Liver (tissue), 8 donors: ENCODE measurements at regions not wholly inside any gene's neighbourhood (a gene's known extent, or its start where the extent isn't known, plus 50 kb on each side); places are given as distances from the start of the nearest gene placed in this dataset.

Experiments used
- DNase-seq: peaks from one replicate; pipeline ENCODE4 v3.0.0-alpha.2; 2017; ENCODE audit warnings: low spot score
- H3K27ac ChIP-seq, 2 donors: one replicate each; pipeline ENCODE4 v1.7.0; 2013; ENCODE audit warnings: inconsistent platforms in 2 of 2, low read length in 2 of 2, control low read depth in 1 of 2, low read depth in 1 of 2, mild to moderate bottlenecking in 1 of 2
- H3K27me3 ChIP-seq, 4 donors: one replicate each; pipeline versions ENCODE4 v1.6.1 to v1.7.0; 2013; ENCODE audit warnings: low read length in 3 of 4, inconsistent platforms in 1 of 4, mild to moderate bottlenecking in 1 of 4, moderate library complexity in 1 of 4; ENCODE audit not compliant: control insufficient read depth in 4 of 4, insufficient read depth in 4 of 4
- H3K36me3 ChIP-seq, 4 donors: one replicate each; pipeline versions ENCODE4 v1.6.1 to v1.7.0; 2013; ENCODE audit warnings: low read length in 3 of 4, mild to moderate bottlenecking in 3 of 4, low read depth in 1 of 4, moderate library complexity in 1 of 4; ENCODE audit not compliant: control insufficient read depth in 4 of 4, insufficient read depth in 3 of 4
- H3K4me1 ChIP-seq, 4 donors: one replicate each; pipeline versions ENCODE4 v1.6.1 to v1.7.0; 2013; ENCODE audit warnings: low read length in 3 of 4, mild to moderate bottlenecking in 3 of 4, moderate library complexity in 1 of 4; ENCODE audit not compliant: control insufficient read depth in 4 of 4, insufficient read depth in 4 of 4
- H3K4me3 ChIP-seq, 3 donors: one replicate each; pipeline versions ENCODE4 v1.6.1 to v1.7.0; 2013; ENCODE audit warnings: low read length in 3 of 3, control low read depth in 1 of 3, low read depth in 1 of 3, mild to moderate bottlenecking in 1 of 3
- H3K9ac ChIP-seq, 2 donors: one replicate each; pipeline ENCODE4 v1.7.0; 2013; ENCODE audit warnings: low read length in 2 of 2, mild to moderate bottlenecking in 2 of 2, moderate library complexity in 2 of 2, control low read depth in 1 of 2, low read depth in 1 of 2
- H3K9me3 ChIP-seq, 4 donors: one replicate each; pipeline versions ENCODE4 v1.6.1 to v1.7.0; 2013; ENCODE audit warnings: low read length in 3 of 4; ENCODE audit not compliant: control insufficient read depth in 4 of 4
- EGR1 ChIP-seq, 2 donors: IDR thresholded peaks; 2 replicates each; pipeline ENCODE4 v1.6.1; 2016 to 2018; ENCODE audit warnings: antibody characterized with exemption in 2 of 2, low read depth in 2 of 2
- FOXA1 ChIP-seq: IDR thresholded peaks from 2 replicates; pipeline ENCODE4 v1.6.1; 2016; ENCODE audit warnings: antibody characterized with exemption
- HNF4A ChIP-seq, 2 donors: conservative IDR thresholded peaks; 2 replicates each; pipeline ENCODE4 v1.6.1; 2016; ENCODE audit warnings: antibody characterized with exemption in 2 of 2, mild to moderate bottlenecking in 2 of 2
- JUND ChIP-seq, 2 donors: IDR thresholded peaks; 2 replicates each; pipeline ENCODE4 v1.6.1; 2016; ENCODE audit warnings: antibody characterized with exemption in 2 of 2
- NR2F2 ChIP-seq: IDR thresholded peaks from 2 replicates; pipeline ENCODE4 v1.6.1; 2016; ENCODE audit warnings: antibody characterized with exemption
- RAD21 ChIP-seq, 2 donors: IDR thresholded peaks; 2 replicates each; pipeline ENCODE4 v1.6.1; 2016; ENCODE audit warnings: antibody characterized with exemption in 2 of 2, mild to moderate bottlenecking in 2 of 2
- SP1 ChIP-seq: IDR thresholded peaks from 2 replicates; pipeline ENCODE4 v1.6.1; 2018; ENCODE audit warnings: antibody characterized with exemption, mild to moderate bottlenecking
- TAF1 ChIP-seq: conservative IDR thresholded peaks from 2 replicates; pipeline ENCODE4 v1.6.1; 2016; ENCODE audit warnings: antibody characterized with exemption, mild to moderate bottlenecking
- YY1 ChIP-seq: IDR thresholded peaks from 2 replicates; pipeline ENCODE4 v1.6.1; 2016; ENCODE audit warnings: antibody characterized with exemption, mild to moderate bottlenecking
- WGBS: extraction: QIAGEN DNeasy Blood & Tissue Kit; methylation state at CpG from one replicate; pipeline ENCODE4 v1.1.7; 2013; 5-methylcytosine and 5-hydroxymethylcytosine counted together
- TF ChIP-seq, protein P1 (sequence below): IDR thresholded peaks from 2 replicates; pipeline ENCODE4 v1.6.1; 2016; ENCODE audit warnings: antibody characterized with exemption
- TF ChIP-seq, protein P2 (sequence below): IDR thresholded peaks from 2 replicates; pipeline ENCODE4 v1.6.1; 2016; ENCODE audit warnings: antibody characterized with exemption
- TF ChIP-seq, protein P3 (sequence below): fragments of 150-350 bp; IDR thresholded peaks from 2 replicates; pipeline ENCODE4 v1.5.1; 2017; ENCODE audit warnings: improper control_type of control experiment, low read depth, low read length; ENCODE audit not compliant: missing input control
- TF ChIP-seq, protein P4 (sequence below): IDR thresholded peaks from 2 replicates; pipeline ENCODE4 v1.6.1; 2016; ENCODE audit warnings: antibody characterized with exemption
- donor health status: healthy.
- donor health status: healthy.
- donor health status: healthy.
- donor health status: healthy.
- donor health status: healthy.

DNA sequence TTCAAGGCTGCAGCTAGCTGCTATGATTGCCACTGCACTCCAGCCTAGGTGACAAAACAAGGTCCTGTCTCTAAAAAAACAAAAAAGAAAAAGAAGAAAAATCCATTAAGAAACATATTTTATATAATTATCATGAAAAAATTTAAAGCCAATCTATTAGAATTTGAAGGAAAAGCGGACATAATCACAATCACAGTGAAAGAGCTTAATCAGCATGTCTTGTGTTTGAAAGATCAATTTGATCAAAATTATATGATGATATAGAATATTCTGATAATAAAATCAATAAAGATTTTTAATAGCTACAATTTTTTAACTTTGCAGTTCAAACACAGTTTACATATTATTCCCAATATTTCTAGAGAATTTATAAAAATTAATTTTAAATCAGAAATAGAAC is 210.1 kb downstream of the MEX3B start:
- Histone ChIP-seq H3K36me3 (no peaks in the 10 kb centered on the region), H3K27ac (no peak overlapping the region), H3K9me3 (no peaks in the 10 kb centered on the region), H3K4me3 (no peak overlapping the region), H3K27me3 (no peaks in the 10 kb centered on the region), H3K4me1 (no peaks in the 10 kb centered on the region), H3K9ac (no peak overlapping the region)
- 96% methylated on average over 1 of the region's 1 CpG for WGBS
- no peak for DNase-seq
- TF ChIP-seq FOXA1, result no peak
- TF ChIP-seq, protein P1, sequence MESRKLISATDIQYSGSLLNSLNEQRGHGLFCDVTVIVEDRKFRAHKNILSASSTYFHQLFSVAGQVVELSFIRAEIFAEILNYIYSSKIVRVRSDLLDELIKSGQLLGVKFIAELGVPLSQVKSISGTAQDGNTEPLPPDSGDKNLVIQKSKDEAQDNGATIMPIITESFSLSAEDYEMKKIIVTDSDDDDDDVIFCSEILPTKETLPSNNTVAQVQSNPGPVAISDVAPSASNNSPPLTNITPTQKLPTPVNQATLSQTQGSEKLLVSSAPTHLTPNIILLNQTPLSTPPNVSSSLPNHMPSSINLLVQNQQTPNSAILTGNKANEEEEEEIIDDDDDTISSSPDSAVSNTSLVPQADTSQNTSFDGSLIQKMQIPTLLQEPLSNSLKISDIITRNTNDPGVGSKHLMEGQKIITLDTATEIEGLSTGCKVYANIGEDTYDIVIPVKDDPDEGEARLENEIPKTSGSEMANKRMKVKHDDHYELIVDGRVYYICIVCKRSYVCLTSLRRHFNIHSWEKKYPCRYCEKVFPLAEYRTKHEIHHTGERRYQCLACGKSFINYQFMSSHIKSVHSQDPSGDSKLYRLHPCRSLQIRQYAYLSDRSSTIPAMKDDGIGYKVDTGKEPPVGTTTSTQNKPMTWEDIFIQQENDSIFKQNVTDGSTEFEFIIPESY, result no peak
- no peak for TF ChIP-seq HNF4A (conservative IDR thresholded peaks at IDR 0.05)
- TF ChIP-seq, protein P2, sequence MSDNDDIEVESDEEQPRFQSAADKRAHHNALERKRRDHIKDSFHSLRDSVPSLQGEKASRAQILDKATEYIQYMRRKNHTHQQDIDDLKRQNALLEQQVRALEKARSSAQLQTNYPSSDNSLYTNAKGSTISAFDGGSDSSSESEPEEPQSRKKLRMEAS, result no peak
- TF ChIP-seq, protein P3, sequence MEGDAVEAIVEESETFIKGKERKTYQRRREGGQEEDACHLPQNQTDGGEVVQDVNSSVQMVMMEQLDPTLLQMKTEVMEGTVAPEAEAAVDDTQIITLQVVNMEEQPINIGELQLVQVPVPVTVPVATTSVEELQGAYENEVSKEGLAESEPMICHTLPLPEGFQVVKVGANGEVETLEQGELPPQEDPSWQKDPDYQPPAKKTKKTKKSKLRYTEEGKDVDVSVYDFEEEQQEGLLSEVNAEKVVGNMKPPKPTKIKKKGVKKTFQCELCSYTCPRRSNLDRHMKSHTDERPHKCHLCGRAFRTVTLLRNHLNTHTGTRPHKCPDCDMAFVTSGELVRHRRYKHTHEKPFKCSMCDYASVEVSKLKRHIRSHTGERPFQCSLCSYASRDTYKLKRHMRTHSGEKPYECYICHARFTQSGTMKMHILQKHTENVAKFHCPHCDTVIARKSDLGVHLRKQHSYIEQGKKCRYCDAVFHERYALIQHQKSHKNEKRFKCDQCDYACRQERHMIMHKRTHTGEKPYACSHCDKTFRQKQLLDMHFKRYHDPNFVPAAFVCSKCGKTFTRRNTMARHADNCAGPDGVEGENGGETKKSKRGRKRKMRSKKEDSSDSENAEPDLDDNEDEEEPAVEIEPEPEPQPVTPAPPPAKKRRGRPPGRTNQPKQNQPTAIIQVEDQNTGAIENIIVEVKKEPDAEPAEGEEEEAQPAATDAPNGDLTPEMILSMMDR, result no peak
- TF ChIP-seq, protein P4, sequence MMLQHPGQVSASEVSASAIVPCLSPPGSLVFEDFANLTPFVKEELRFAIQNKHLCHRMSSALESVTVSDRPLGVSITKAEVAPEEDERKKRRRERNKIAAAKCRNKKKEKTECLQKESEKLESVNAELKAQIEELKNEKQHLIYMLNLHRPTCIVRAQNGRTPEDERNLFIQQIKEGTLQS, result no peak
- no peak for TF ChIP-seq NR2F2

DNA sequence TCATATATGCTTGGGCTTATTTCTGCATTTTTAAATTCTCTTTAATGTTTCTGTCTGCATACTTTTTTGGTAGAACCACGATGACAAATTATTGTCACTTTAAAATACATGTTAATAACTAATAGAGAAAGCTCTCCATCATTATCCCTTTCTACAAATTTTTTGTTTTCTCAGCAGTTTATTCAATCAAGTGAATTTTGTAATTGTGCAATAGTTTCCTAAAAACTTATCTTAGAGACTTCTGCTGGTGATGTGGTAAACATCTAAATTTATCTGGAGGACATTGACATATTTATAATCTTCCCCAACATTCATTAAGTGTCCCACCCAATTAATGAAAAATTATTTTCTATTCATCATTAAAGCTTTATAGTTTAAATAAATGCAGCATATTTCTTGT is 215.3 kb downstream of the MEX3B start:
- Histone ChIP-seq H3K4me1 (no peaks in the 10 kb centered on the region), H3K9me3 (no peaks in the 10 kb centered on the region), H3K27me3 (peaks cover 0 to 3% (median 0%) of the 10 kb centered on the region in 4 donors), H3K36me3 (no peaks in the 10 kb centered on the region), H3K4me3 (no peak overlapping the region), H3K9ac (no peak overlapping the region), H3K27ac (no peak overlapping the region)
- 68% methylated on average over 1 of the region's 1 CpG for WGBS
- DNase-seq, result no peak
- TF ChIP-seq, protein P4, result no peak
- TF ChIP-seq, protein P3, result no peak
- TF ChIP-seq YY1, result no peak
- TF ChIP-seq RAD21 (IDR thresholded peaks at IDR 0.05), result no peak
- no peak for TF ChIP-seq JUND (IDR thresholded peaks at IDR 0.05)
- TF ChIP-seq, protein P2, result no peak
- no peak for TF ChIP-seq HNF4A (conservative IDR thresholded peaks at IDR 0.05)
- TF ChIP-seq SP1, result no peak
- TF ChIP-seq EGR1 (IDR thresholded peaks at IDR 0.05; ENCODE audit: low read depth in 2 of 2), result no peak
- TF ChIP-seq TAF1, result no peak
